ENCODE measurements at regions not wholly inside any gene's neighbourhood (a gene's known extent, or its start where the extent isn't known, plus 50 kb on each side); places are given as distances from the start of the nearest gene placed in this dataset.

DNA sequence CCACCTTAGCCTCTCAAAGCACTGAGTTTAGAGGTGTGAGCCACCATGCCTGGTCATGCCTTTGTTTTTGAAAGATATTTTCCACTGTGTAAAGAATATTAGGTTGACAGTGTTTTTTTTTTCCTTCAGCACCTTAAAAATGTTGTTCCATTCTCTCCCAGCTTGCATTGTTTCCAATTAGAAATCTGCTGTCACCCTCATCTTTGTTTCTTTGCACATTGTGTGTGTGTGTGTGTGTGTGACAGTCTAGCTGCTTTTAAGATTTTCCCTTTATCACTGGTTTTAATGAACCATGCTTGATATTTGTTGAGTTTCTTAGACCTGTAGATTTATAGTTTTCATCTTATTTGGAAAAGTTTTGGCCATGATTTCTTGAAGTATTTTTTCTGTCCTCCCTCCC is 79.0 kb upstream of the NKX1-1 start:
- peak; percentile 64 for FAIRE-seq
- CTCF ChIA-PET (ENCODE audit: low intra/inter-chr PET ratio) = no interaction called here
- in situ Hi-C loops (cut with MboI) (no loop called here), intact Hi-C loops (cut with micrococcal nuclease) (no loop called here)
- Histone ChIP-seq H3K9me3 (replicated peaks; ENCODE audit: control insufficient read depth, insufficient read depth, low read depth, low read length) (no peaks in the 10 kb centered on the region; the same call in 1 of the 2 replicates), H3K79me2 (ENCODE audit: control insufficient read depth, insufficient read depth, low read length) (no peaks in the 10 kb centered on the region), H3K36me3 (ENCODE audit: control insufficient read depth, insufficient read depth, low read length) (no peaks in the 10 kb centered on the region), H3K27me3 (ENCODE audit: control insufficient read depth in 2 of 2, insufficient read depth in 2 of 2, low read length in 2 of 2) (peaks cover 3 to 27% of the 10 kb centered on the region in 2 experiments; a peak in 2 of 5 replicates), H3K4me2 (ENCODE audit: insufficient read depth, low read length) (no peak overlapping the region), H3K4me1 (replicated peaks in 1 of 2; ENCODE audit: control insufficient read depth in 2 of 2, insufficient read depth in 2 of 2, low read length in 2 of 2) (peaks cover 0 to 10% of the 10 kb centered on the region in 2 experiments; a peak in 1 of 5 replicates), H3K4me3 (no peak overlapping the region), H2AFZ (ENCODE audit: low read depth, low read length) (no peak overlapping the region), H3K27ac (ENCODE audit: extremely low read depth, low read depth, low read length) (no peak overlapping the region), H3K9ac (ENCODE audit: insufficient read depth in 1 of 2, low read depth in 2 of 2, low read length in 2 of 2) (no peak overlapping the region), H3K9me1 (ENCODE audit: control insufficient read depth, insufficient read depth, low read length) (no peaks in the 10 kb centered on the region), H4K20me1 (replicated peaks; ENCODE audit: control insufficient read depth, insufficient read depth, low read length) (no peaks in the 10 kb centered on the region)
- ATAC-seq = no peak
- no TSS peak for BruUV-seq (replicated peaks)
- DNase-seq (ENCODE audit: extremely low read depth in 1 of 4, low spot score in 3 of 4) = no peak
- POLR2A ChIA-PET = no interaction called here
- TF ChIP-seq TRIM24 (IDR thresholded peaks at IDR 0.05) = peak in 1 of 2 experiments; percentile 49; a peak in 2 of 4 replicates
- TF ChIP-seq JUNB (CRISPR knock-in tag; conservative IDR thresholded peaks at IDR 0.05) = no peak
- no peak for TF ChIP-seq TAF15 (IDR thresholded peaks at IDR 0.05; ENCODE audit: low read depth, low read length)
- TF ChIP-seq CBX5 (IDR thresholded peaks at IDR 0.05; ENCODE audit: borderline replicate concordance, low read depth) = peak; percentile 89
- TF ChIP-seq DLX4 (CRISPR knock-in tag; IDR thresholded peaks at IDR 0.05) = no peak
- no peak for TF ChIP-seq ZBTB5 (IDR thresholded peaks at IDR 0.05)
- TF ChIP-seq, protein P1, sequence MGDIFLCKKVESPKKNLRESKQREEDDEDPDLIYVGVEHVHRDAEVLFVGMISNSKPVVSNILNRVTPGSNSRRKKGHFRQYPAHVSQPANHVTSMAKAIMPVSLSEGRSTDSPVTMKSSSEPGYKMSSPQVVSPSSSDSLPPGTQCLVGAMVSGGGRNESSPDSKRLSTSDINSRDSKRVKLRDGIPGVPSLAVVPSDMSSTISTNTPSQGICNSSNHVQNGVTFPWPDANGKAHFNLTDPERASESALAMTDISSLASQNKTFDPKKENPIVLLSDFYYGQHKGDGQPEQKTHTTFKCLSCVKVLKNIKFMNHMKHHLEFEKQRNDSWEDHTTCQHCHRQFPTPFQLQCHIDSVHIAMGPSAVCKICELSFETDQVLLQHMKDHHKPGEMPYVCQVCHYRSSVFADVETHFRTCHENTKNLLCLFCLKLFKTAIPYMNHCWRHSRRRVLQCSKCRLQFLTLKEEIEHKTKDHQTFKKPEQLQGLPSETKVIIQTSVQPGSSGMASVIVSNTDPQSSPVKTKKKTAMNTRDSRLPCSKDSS (IDR thresholded peaks at IDR 0.05; ENCODE audit: low read depth, partially characterized antibody) = peak; percentile 62
- TF ChIP-seq HMG20A (CRISPR knock-in tag; conservative IDR thresholded peaks at IDR 0.05) = no peak
- TF ChIP-seq POLR2AphosphoS2 (IDR thresholded peaks at IDR 0.05; ENCODE audit: low read length) = no peak
- TF ChIP-seq ZNF121 (CRISPR knock-in tag; conservative IDR thresholded peaks at IDR 0.05) = peak; percentile 86; the same call in 1 of the 2 replicates
- no peak for TF ChIP-seq ZNF780A (CRISPR knock-in tag; IDR thresholded peaks at IDR 0.05)
- TF ChIP-seq HDAC1 (IDR thresholded peaks at IDR 0.05) = 0 out of 4 replicates have a peak, but pooled peaks of 1 of the 2 experiments have one; percentile 47
- no peak for TF ChIP-seq XRCC4 (IDR thresholded peaks at IDR 0.05; ENCODE audit: extremely low read depth, insufficient read depth, insufficient read length)
- peak in 1 of 2 experiments; percentile 98; a peak in 2 of 3 replicates for TF ChIP-seq CBX3 (IDR thresholded peaks at IDR 0.05; ENCODE audit: borderline replicate concordance in 1 of 2, low read length in 2 of 2)
- TF ChIP-seq TRIM28 (IDR thresholded peaks at IDR 0.05) = peak; percentile 94
- no peak for TF ChIP-seq KHSRP (IDR thresholded peaks at IDR 0.05)
- TF ChIP-seq ARID2 (IDR thresholded peaks at IDR 0.05) = no peak
- TF ChIP-seq FOXA3 (CRISPR knock-in tag; conservative IDR thresholded peaks at IDR 0.05 in 1 of 2, IDR thresholded peaks at IDR 0.05 in 1 of 2) = no peak
- no peak for TF ChIP-seq U2AF2 (optimal IDR thresholded peaks at IDR 0.05; ENCODE audit: low read depth, low read length)
- TF ChIP-seq RBM22 (IDR thresholded peaks at IDR 0.05; ENCODE audit: low read depth, low read length, poor library complexity, severe bottlenecking) = no peak
- TF ChIP-seq LARP7 (IDR thresholded peaks at IDR 0.05) = no peak

All from K562 (cell line).